HCT116 (cell line): ENCODE measurements at regions not wholly inside any gene's neighbourhood (a gene's known extent, or its start where the extent isn't known, plus 50 kb on each side); places are given as distances from the start of the nearest gene placed in this dataset.

ENCODE experiments used
- ATAC-seq: fragments of 200-7000 bp; cut with Tn5 transposase; 2 replicates; pipeline ENCODE4 v1.9.1; 2020; ENCODE audit warnings: mild to moderate bottlenecking, moderate library complexity
- BruUV-seq: library from RNA; stranded (reverse); fragments of 400-500 nt; replicated peaks from 2 replicates; lab custom pipeline; 2021; lab: Mats Ljungman, UMichigan
- CTCF ChIA-PET: fragments of 300-600 bp; sonication (Branson Sonifier 250); formaldehyde crosslinking; loops from one replicate; lab custom pipeline; 2021; ENCODE audit warnings: antibody characterized with exemption; lab: Charles Lee
- POLR2A ChIA-PET: fragments of 300-600, 350-600 bp; sonication (Branson Sonifier 250); formaldehyde crosslinking; loops from one replicate; lab custom pipeline; 2021; ENCODE audit warnings: antibody characterized with exemption; lab: Charles Lee
- RAD21 ChIA-PET, 2 experiments: fragments of 300-600 bp; sonication (Branson Sonifier 250); formaldehyde crosslinking; loops; one replicate each; lab custom pipeline; 2023; ENCODE audit warnings: low total read pairs in 2 of 2; ENCODE audit not compliant: uncharacterized antibody in 2 of 2, unreplicated experiment in 2 of 2, low non-redundant PET in 1 of 2; lab: Charles Lee
- DNase-seq: peaks from one replicate; pipeline ENCODE4 v3.0.0-alpha.2; 2010; ENCODE audit warnings: low read depth, low spot score
- H2AFZ ChIP-seq: fragments of 200-600 bp; shearing (Covaris generic), sonication (generic); 2 replicates; pipeline ENCODE4 v1.6.1; 2017; ENCODE audit warnings: low read depth, mixed run types, mixed read lengths, antibody characterized with exemption, low read length; ENCODE audit not compliant: poor library complexity, severe bottlenecking
- H3K27ac ChIP-seq: 2 replicates; pipeline ENCODE4 v1.5.1; 2012; ENCODE audit warnings: low read depth, low read length
- H3K27me3 ChIP-seq: fragments of 200-600 bp; sonication (generic); 2 replicates; pipeline ENCODE4 v1.6.1; 2016; ENCODE audit warnings: mixed run types, low read length, mixed read lengths; ENCODE audit not compliant: insufficient read depth
- H3K36me3 ChIP-seq, 2 experiments: fragments of 200-500 bp in 1 of 2; fragments of 200-600 bp in 1 of 2; sonication (Bioruptor generic) in 1 of 2; sonication (generic) in 1 of 2; 2 replicates each; pipeline versions ENCODE4 v1.5.1 to v1.6.1; 2014 to 2016; ENCODE audit warnings: low read length in 2 of 2, inconsistent platforms in 1 of 2, mixed read lengths in 1 of 2, mixed run types in 1 of 2; ENCODE audit not compliant: insufficient read depth in 2 of 2, control insufficient read depth in 1 of 2
- H3K4me1 ChIP-seq, 2 experiments: fragments of 200-600 bp in 1 of 2; sonication (generic) in 1 of 2; 2 replicates each; pipeline versions ENCODE4 v1.5.1 to v1.6.1; 2012 to 2017; ENCODE audit warnings: low read length in 2 of 2, inconsistent platforms in 1 of 2, mild to moderate bottlenecking in 1 of 2, mixed read lengths in 1 of 2, mixed run types in 1 of 2, moderate library complexity in 1 of 2; ENCODE audit not compliant: insufficient read depth in 2 of 2, control insufficient read depth in 1 of 2
- H3K4me2 ChIP-seq: fragments of 200-600 bp; sonication (generic); 2 replicates; pipeline ENCODE4 v1.6.1; 2017; ENCODE audit warnings: mixed run types, low read length, mixed read lengths
- H3K4me3 ChIP-seq, 2 experiments: fragments of 200-600 bp in 1 of 2; sonication (generic) in 1 of 2; replicated peaks in 1 of 2; 2 replicates each; pipeline ENCODE4 v1.5.1; 2011 to 2016; ENCODE audit warnings: low read length in 2 of 2, control low read depth in 1 of 2, low read depth in 1 of 2, mild to moderate bottlenecking in 1 of 2, mixed read lengths in 1 of 2, mixed run types in 1 of 2
- H3K79me2 ChIP-seq: fragments of 200-600 bp; sonication (generic); 2 replicates; pipeline ENCODE4 v1.6.1; 2017; ENCODE audit warnings: mild to moderate bottlenecking, mixed run types, low read length, moderate library complexity, mixed read lengths; ENCODE audit not compliant: insufficient read depth
- H3K9ac ChIP-seq: fragments of 200-600 bp; sonication (generic); 2 replicates; pipeline ENCODE4 v1.6.1; 2016; ENCODE audit warnings: low read length, mixed read lengths
- H3K9me2 ChIP-seq: fragments of 200-600 bp; sonication (generic), shearing (Covaris generic); 2 replicates; pipeline ENCODE4 v1.6.1; 2017; ENCODE audit warnings: mixed run types, mild to moderate bottlenecking, moderate library complexity; ENCODE audit not compliant: insufficient read depth
- H3K9me3 ChIP-seq, 2 experiments: fragments of 200-500 bp in 1 of 2; fragments of 200-600 bp in 1 of 2; sonication (Bioruptor generic) in 1 of 2; sonication (generic) in 1 of 2; 2 replicates each; pipeline ENCODE4 v1.6.1; 2014 to 2017; ENCODE audit warnings: low read length in 2 of 2, mixed read lengths in 2 of 2, inconsistent platforms in 1 of 2, low read depth in 1 of 2, mild to moderate bottlenecking in 1 of 2, mixed run types in 1 of 2, moderate library complexity in 1 of 2; ENCODE audit not compliant: control insufficient read depth in 1 of 2, insufficient read depth in 1 of 2
- H4K20me1 ChIP-seq: fragments of 200-600 bp; sonication (generic), shearing (Covaris generic); 2 replicates; pipeline ENCODE4 v1.6.1; 2017; ENCODE audit warnings: mixed run types, mild to moderate bottlenecking, moderate library complexity; ENCODE audit not compliant: insufficient read depth
- CTCF ChIP-seq, 3 experiments: fragments of 200-600 bp in 1 of 3; sonication (generic) in 1 of 3; IDR thresholded peaks in 2 of 3; conservative IDR thresholded peaks in 1 of 3; 2 replicates each; pipeline ENCODE4 v1.5.1; 2012 to 2017; ENCODE audit warnings: low read depth in 2 of 3, low read length in 2 of 3, antibody characterized with exemption in 1 of 3, borderline replicate concordance in 1 of 3, control low read depth in 1 of 3, mild to moderate bottlenecking in 1 of 3, mixed read lengths in 1 of 3, mixed run types in 1 of 3, moderate library complexity in 1 of 3; ENCODE audit not compliant: insufficient read depth in 1 of 3
- EGR1 ChIP-seq: IDR thresholded peaks from 2 replicates; pipeline ENCODE4 v1.6.1; 2012; ENCODE audit warnings: low read depth
- ELF1 ChIP-seq: IDR thresholded peaks from 2 replicates; pipeline ENCODE4 v1.6.1; 2012; ENCODE audit warnings: low read depth, borderline replicate concordance
- EZH2 ChIP-seq: fragments of 200-600 bp; sonication (generic); IDR thresholded peaks from 2 replicates; pipeline ENCODE4 v1.6.1; 2017; ENCODE audit warnings: antibody characterized with exemption, mixed run types
- JUND ChIP-seq: IDR thresholded peaks from 2 replicates; pipeline ENCODE4 v1.6.1; 2012
- MAX ChIP-seq: IDR thresholded peaks from 2 replicates; pipeline ENCODE4 v1.6.1; 2012
- POLR2A ChIP-seq: IDR thresholded peaks from 2 replicates; pipeline ENCODE4 v1.7.0; 2011; ENCODE audit warnings: borderline replicate concordance; ENCODE audit not compliant: insufficient read depth, insufficient read length; ENCODE audit errors: extremely low read depth
- POLR2AphosphoS5 ChIP-seq: IDR thresholded peaks from 2 replicates; pipeline ENCODE4 v1.6.1; 2011; ENCODE audit warnings: mild to moderate bottlenecking, low read depth, low read length, moderate library complexity
- RAD21 ChIP-seq: IDR thresholded peaks from 2 replicates; pipeline ENCODE4 v1.6.1; 2012; ENCODE audit warnings: low read depth, mild to moderate bottlenecking
- SIN3A ChIP-seq: IDR thresholded peaks from 2 replicates; pipeline ENCODE4 v1.6.1; 2012; ENCODE audit warnings: low read depth
- SP1 ChIP-seq: IDR thresholded peaks from 2 replicates; pipeline ENCODE4 v1.6.1; 2012; ENCODE audit warnings: low read depth
- SRF ChIP-seq: IDR thresholded peaks from 2 replicates; pipeline ENCODE4 v1.6.1; 2012; ENCODE audit warnings: low read depth
- ZBTB33 ChIP-seq: IDR thresholded peaks from 2 replicates; pipeline ENCODE4 v1.6.1; 2011; ENCODE audit warnings: mild to moderate bottlenecking, low read length, moderate library complexity; ENCODE audit not compliant: insufficient replicate concordance; ENCODE audit errors: extremely low read depth
- ZFX ChIP-seq: fragments of 450-650 bp; IDR thresholded peaks from 2 replicates; pipeline ENCODE4 v1.6.1; 2017
- ZNF274 ChIP-seq: fragments of 200-500 bp; sonication (Bioruptor generic); IDR thresholded peaks from 2 replicates; pipeline ENCODE4 v1.6.1; 2014; ENCODE audit warnings: mild to moderate bottlenecking, low read depth, low read length, inconsistent platforms
- intact Hi-C: fragments of 100-400 bp; cut with micrococcal nuclease; formaldehyde crosslinking; loops from 2 replicates; pipeline ENCODE4 v1.10.0; 2022
- TF ChIP-seq, protein P1 (sequence below): IDR thresholded peaks from 2 replicates; pipeline ENCODE4 v1.6.1; 2012; ENCODE audit warnings: low read depth

DNA sequence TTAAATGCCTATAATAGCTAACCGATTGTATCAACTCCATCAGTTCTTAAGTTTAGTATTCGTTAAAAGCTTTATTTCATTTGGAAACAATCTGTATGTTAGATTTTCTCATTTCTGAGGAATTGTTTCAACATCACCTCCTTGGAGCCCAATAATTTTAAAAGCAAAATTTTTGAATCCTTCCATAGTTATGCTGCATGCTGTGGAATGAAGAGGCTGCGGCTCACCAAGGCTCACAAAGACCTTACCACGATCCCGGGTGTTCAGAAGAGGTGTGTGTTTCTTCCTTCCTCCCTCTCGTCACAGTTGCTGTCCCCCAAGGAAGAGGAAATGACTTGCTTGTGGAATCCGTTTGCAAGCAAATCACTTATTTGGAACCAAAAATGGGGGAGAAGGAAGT lies 143.8 kb downstream of the FGF1 start:
- no peak overlapping the region for H3K4me2 ChIP-seq
- H3K4me1 ChIP-seq, result peaks cover 0 to 25% of the 10 kb centered on the region in 2 experiments; a peak in 1 of 4 replicates
- CTCF ChIA-PET, result no interaction called here
- no peaks in the 10 kb centered on the region for H3K36me3 ChIP-seq
- H4K20me1 ChIP-seq, result no peaks in the 10 kb centered on the region
- POLR2A ChIA-PET, result no interaction called here
- no peaks in the 10 kb centered on the region for H3K9me2 ChIP-seq
- no peak overlapping the region for H3K9ac ChIP-seq
- TF ChIP-seq ELF1 (no peak), EZH2 (no peak), SRF (no peak), SIN3A (no peak), POLR2AphosphoS5 (no peak), ZNF274 (no peak), EGR1 (no peak), MAX (no peak), ZFX (no peak), CTCF (IDR thresholded peaks at IDR 0.05 in 2 of 3, conservative IDR thresholded peaks at IDR 0.05 in 1 of 3; ENCODE audit: borderline replicate concordance in 1 of 3, insufficient read depth in 1 of 3, low read depth in 2 of 3, low read length in 2 of 3) (no peak), ZBTB33 (no peak), SP1 (no peak), POLR2A (no peak), JUND (no peak), RAD21 (no peak)
- TF ChIP-seq, protein P1, sequence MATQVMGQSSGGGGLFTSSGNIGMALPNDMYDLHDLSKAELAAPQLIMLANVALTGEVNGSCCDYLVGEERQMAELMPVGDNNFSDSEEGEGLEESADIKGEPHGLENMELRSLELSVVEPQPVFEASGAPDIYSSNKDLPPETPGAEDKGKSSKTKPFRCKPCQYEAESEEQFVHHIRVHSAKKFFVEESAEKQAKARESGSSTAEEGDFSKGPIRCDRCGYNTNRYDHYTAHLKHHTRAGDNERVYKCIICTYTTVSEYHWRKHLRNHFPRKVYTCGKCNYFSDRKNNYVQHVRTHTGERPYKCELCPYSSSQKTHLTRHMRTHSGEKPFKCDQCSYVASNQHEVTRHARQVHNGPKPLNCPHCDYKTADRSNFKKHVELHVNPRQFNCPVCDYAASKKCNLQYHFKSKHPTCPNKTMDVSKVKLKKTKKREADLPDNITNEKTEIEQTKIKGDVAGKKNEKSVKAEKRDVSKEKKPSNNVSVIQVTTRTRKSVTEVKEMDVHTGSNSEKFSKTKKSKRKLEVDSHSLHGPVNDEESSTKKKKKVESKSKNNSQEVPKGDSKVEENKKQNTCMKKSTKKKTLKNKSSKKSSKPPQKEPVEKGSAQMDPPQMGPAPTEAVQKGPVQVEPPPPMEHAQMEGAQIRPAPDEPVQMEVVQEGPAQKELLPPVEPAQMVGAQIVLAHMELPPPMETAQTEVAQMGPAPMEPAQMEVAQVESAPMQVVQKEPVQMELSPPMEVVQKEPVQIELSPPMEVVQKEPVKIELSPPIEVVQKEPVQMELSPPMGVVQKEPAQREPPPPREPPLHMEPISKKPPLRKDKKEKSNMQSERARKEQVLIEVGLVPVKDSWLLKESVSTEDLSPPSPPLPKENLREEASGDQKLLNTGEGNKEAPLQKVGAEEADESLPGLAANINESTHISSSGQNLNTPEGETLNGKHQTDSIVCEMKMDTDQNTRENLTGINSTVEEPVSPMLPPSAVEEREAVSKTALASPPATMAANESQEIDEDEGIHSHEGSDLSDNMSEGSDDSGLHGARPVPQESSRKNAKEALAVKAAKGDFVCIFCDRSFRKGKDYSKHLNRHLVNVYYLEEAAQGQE, result no peak
- no peak overlapping the region for H2AFZ ChIP-seq
- ATAC-seq, result no peak
- no peak overlapping the region for H3K4me3 ChIP-seq
- H3K27ac ChIP-seq, result no peak overlapping the region
- H3K79me2 ChIP-seq, result no peaks in the 10 kb centered on the region
- BruUV-seq, result no TSS peak
- intact Hi-C loops, result no loop called here
- RAD21 ChIA-PET, result no interaction called here
- no peaks in the 10 kb centered on the region for H3K27me3 ChIP-seq
- no peaks in the 10 kb centered on the region for H3K9me3 ChIP-seq
- no peak for DNase-seq
